Adrenal gland (tissue), 5 donors: ENCODE measurements at regions not wholly inside any gene's neighbourhood (a gene's known extent, or its start where the extent isn't known, plus 50 kb on each side); places are given as distances from the start of the nearest gene placed in this dataset.

Experiments used
- POLR2A ChIP-seq, 2 donors: fragments of 450-650 bp; IDR thresholded peaks; one replicate each; pipeline ENCODE4 v1.6.1; 2017; ENCODE audit warnings: antibody characterized with exemption in 2 of 2, mild to moderate bottlenecking in 2 of 2, moderate library complexity in 1 of 2
- TF ChIP-seq, protein P1 (sequence below), 6 experiments: fragments of 450-650 bp in 4 of 6; fragments of 200-600 bp in 2 of 6; sonication (generic) in 1 of 6; IDR thresholded peaks; 1 replicate in 5 of 6; 2 replicates in 1 of 6; pipeline versions ENCODE4 v1.5.1 to v1.8.0; 2016 to 2021; ENCODE audit warnings: antibody characterized with exemption in 6 of 6, mild to moderate bottlenecking in 2 of 6, moderate library complexity in 1 of 6
- donor health status: DM: no; HTN: no; CAD: no.

GRCh38 chr20:11978496-11978895 is 60.8 kb downstream of the BTBD3 start:
- TF ChIP-seq, protein P1, sequence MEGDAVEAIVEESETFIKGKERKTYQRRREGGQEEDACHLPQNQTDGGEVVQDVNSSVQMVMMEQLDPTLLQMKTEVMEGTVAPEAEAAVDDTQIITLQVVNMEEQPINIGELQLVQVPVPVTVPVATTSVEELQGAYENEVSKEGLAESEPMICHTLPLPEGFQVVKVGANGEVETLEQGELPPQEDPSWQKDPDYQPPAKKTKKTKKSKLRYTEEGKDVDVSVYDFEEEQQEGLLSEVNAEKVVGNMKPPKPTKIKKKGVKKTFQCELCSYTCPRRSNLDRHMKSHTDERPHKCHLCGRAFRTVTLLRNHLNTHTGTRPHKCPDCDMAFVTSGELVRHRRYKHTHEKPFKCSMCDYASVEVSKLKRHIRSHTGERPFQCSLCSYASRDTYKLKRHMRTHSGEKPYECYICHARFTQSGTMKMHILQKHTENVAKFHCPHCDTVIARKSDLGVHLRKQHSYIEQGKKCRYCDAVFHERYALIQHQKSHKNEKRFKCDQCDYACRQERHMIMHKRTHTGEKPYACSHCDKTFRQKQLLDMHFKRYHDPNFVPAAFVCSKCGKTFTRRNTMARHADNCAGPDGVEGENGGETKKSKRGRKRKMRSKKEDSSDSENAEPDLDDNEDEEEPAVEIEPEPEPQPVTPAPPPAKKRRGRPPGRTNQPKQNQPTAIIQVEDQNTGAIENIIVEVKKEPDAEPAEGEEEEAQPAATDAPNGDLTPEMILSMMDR (IDR thresholded peaks at IDR 0.05): no peak
- TF ChIP-seq POLR2A (IDR thresholded peaks at IDR 0.05): no peak
